AG04449 (cell line): ENCODE measurements at regions not wholly inside any gene's neighbourhood (a gene's known extent, or its start where the extent isn't known, plus 50 kb on each side); places are given as distances from the start of the nearest gene placed in this dataset.

Experiments used
- CTCF ChIA-PET: fragments of 350-600 bp; formaldehyde crosslinking; extraction: SDS; loops from one replicate; lab custom pipeline; 2021; ENCODE audit warnings: antibody characterized with exemption; lab: Yijun Ruan, JAX
- POLR2A ChIA-PET: fragments of 400-600, 350-600 bp; formaldehyde crosslinking; extraction: SDS; loops from one replicate; lab custom pipeline; 2020; ENCODE audit warnings: antibody characterized with exemption, inconsistent platforms; lab: Yijun Ruan, JAX
- DNase-seq: peaks from one replicate; pipeline ENCODE4 v3.0.0-alpha.2; 2010; ENCODE audit warnings: low read depth, low spot score
- H3K4me3 ChIP-seq: 2 replicates; pipeline ENCODE4 v1.5.1; 2011; ENCODE audit warnings: low read depth, mild to moderate bottlenecking, control low read depth, low read length
- CTCF ChIP-seq: IDR thresholded peaks from one replicate; pipeline ENCODE4 v1.5.1; 2011; ENCODE audit warnings: mild to moderate bottlenecking, moderate library complexity, low read length, control low read depth, inconsistent platforms; ENCODE audit not compliant: insufficient read depth; ENCODE audit errors: missing control alignments

DNA sequence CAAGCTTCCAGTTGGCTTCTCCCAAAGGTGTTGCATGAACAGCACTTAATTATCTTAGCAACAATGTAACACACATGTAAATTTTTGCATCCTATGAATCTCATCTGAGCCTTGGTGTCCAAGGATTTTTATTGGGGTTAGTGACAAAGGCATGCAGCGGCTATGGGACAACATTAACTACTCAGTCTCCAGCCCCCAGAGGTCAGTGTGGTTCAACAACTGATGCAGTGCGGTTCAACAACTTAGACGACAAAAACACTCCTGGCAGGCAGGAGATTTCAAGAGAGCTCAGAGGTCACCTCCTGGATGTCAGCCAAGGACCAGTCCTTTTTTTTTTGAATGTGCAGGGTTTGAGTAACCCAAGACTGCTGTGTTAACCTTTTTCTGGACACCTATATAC is 77.5 kb upstream of the HMCN1 start:
- no peak overlapping the region for H3K4me3 ChIP-seq
- POLR2A ChIA-PET = no interaction called here
- TF ChIP-seq CTCF = no peak
- CTCF ChIA-PET = interaction anchor here (0.9 kb wide), 1 partner anchor 13 kb away, joined by 5 read pairs; no protein-coding TSS in a partner anchor
- no peak for DNase-seq

GRCh38 chr1:185654952-185655314 is 79.3 kb upstream of the HMCN1 start:
- ChIA-PET CTCF (interaction anchor here (1.2 kb wide), 1 partner anchor 8 kb away, joined by 3 read pairs; no protein-coding TSS in a partner anchor), POLR2A (no interaction called here)
- TF ChIP-seq CTCF = no peak
- DNase-seq = no peak
- H3K4me3 ChIP-seq = no peak overlapping the region

DNA sequence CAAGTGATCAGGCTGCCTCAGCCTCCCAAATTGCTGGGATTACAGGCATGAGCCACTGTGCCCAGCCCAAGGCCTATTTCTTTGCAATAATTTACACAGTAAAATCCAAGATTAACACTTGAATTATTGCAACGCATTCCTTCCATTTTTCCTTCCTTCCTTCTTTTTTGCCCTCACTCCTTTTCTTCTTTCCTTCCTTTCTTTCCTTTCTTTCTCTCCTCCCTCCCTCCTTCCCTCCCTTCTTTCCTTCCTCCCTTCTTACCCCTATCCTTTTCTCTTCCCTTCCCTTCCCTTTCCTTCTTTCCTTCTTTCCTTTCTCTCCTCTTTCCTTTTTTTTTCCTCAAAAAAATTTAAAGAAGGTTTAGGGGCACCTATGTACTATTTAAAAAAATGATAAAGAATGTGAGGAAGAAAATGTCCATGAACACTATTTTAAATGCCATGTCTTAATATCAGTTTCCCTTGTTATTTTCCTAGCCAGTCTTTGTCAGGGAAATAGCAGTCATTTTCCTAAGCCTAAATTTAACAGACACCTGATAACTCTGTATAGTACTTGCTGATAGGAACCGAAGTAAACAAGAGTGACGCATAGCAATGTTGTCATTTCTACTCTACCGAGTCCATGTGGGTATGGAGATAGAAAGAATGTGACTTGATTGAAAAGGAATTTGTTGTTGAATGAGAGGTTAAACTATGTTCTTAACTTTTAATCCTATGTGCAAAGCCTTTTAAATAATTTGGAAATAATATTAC is 79.8 kb upstream of the HMCN1 start:
- H3K4me3 ChIP-seq = no peak overlapping the region
- no peak for TF ChIP-seq CTCF
- DNase-seq = no peak
- POLR2A ChIA-PET = no interaction called here
- CTCF ChIA-PET = interaction anchor here (1.2 kb wide), 1 partner anchor 8 kb away, joined by 3 read pairs; no protein-coding TSS in a partner anchor

DNA sequence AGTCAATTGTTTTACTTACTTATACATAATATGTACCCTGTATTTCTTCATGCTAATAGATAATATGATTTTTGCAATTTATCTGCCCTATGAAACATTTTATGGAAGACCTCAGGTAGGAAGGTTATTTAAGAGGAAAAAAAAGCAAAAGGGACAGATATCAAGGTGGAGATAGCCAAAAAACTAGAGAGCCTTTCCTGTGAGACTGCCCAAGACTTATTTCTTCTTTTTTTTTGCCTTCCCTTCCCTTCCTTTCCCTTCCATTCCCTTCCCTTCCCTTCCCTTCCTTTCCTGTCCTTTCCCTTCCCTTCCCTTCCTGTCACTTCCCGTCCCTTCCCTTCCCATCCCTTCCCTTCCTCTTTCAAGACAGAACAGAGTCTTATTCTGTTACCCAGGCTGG is 80.6 kb upstream of the HMCN1 start:
- ChIA-PET POLR2A (no interaction called here), CTCF (interaction anchor here (0.9 to 1.5 kb wide), 5 partner anchors 16 to 357 kb away, joined by 3 to 7 read pairs (median 4); no protein-coding TSS in a partner anchor)
- DNase-seq = no peak
- TF ChIP-seq CTCF = no peak
- H3K4me3 ChIP-seq = no peak overlapping the region

DNA sequence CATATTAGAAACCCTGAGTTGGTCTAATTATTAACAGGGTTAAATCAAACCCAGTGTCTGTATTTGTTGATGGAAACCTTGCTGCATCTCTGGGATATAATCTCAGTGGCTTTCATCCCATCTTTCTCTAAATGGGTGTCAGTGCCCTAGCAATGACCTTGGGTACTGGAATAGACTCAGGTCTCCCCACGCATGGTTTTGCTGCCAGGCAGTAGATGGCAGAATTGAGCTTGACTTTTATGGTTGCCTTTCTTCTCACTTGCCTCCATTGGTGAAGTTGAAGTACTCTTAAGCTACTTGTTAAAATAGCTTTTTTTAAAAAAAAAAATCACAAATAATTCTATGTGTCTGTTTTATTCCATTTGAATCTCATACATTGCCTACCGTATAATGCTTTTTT is 81.8 kb upstream of the HMCN1 start:
- no peak for TF ChIP-seq CTCF
- DNase-seq = no peak
- POLR2A ChIA-PET = no interaction called here
- CTCF ChIA-PET = interaction anchor here (0.9 to 1.5 kb wide), 9 partner anchors 17 to 482 kb away, joined by 3 to 7 read pairs (median 4); no protein-coding TSS in a partner anchor
- H3K4me3 ChIP-seq = no peak overlapping the region

DNA sequence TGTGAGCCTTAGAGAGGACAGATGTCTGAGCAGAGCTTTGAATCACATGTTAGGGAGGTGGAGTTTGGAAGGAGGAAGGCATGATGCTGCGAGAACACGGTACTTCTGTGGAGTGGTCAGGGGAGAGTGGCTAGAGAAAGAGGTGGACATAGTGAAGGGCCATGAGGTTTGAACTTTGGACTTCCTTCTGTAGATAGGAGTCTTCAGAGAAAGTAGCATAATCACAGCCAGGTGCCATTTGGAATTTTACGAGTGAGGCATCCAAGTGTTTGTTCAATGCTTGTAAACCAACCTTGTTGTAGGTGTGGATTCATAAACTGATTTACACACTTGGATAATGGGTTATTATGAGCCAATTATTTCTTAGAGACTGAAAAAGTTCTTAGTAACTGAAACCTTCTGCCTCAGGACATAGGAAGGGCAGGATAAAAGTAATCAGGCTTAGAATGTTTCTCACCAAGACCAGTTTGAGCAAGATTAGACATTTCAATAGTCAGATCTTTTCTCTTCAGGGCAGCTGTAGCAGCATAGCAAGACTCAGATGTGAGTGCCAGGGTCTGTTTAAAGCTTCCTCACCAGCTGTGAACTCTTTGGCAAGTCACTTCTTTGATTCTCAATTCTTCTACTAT is 83.5 kb upstream of the HMCN1 start:
- ChIA-PET CTCF (interaction anchor here (0.8 to 1.1 kb wide), 2 partner anchors 9 to 19 kb away, joined by 3 read pairs; no protein-coding TSS in a partner anchor), POLR2A (no interaction called here)
- DNase-seq = no peak
- no peak overlapping the region for H3K4me3 ChIP-seq
- no peak for TF ChIP-seq CTCF
